GM12878 (cell line): ENCODE measurements at regions not wholly inside any gene's neighbourhood (a gene's known extent, or its start where the extent isn't known, plus 50 kb on each side); places are given as distances from the start of the nearest gene placed in this dataset.

ENCODE experiments used
- ATAC-seq: fragments of 200-7000 bp; cut with Tn5 transposase; 3 replicates; pipeline ENCODE4 v1.9.1; 2020; ENCODE audit warnings: mild to moderate bottlenecking, moderate library complexity
- BruUV-seq: library from RNA; stranded (reverse); fragments of 400-500 nt; replicated peaks from 2 replicates; lab custom pipeline; 2021; lab: Mats Ljungman, UMichigan
- CTCF ChIA-PET: fragments of 300-600 bp; sonication (Branson Sonifier 250); formaldehyde crosslinking; extraction: SDS; loops from one replicate; lab custom pipeline; 2021; ENCODE audit warnings: inconsistent platforms; lab: Yijun Ruan, JAX
- POLR2A ChIA-PET: fragments of 350-600 bp; formaldehyde crosslinking; extraction: SDS; loops from one replicate; lab custom pipeline; 2021; ENCODE audit warnings: inconsistent platforms; lab: Charles Lee
- RAD21 ChIA-PET: fragments of 300-600 bp; sonication (Branson Sonifier 250); formaldehyde crosslinking; loops from one replicate; lab custom pipeline; 2023; ENCODE audit warnings: antibody characterized with exemption; ENCODE audit not compliant: unreplicated experiment; lab: Charles Lee
- SMC1A ChIA-PET: fragments of 300-600 bp; sonication (Branson Sonifier 250); formaldehyde crosslinking; loops from one replicate; lab custom pipeline; 2023; ENCODE audit not compliant: unreplicated experiment, uncharacterized antibody; lab: Charles Lee
- DNase-seq: peaks from one replicate; pipeline ENCODE4 v3.0.0-alpha.2; 2011; ENCODE audit warnings: low read depth, low spot score
- FAIRE-seq: peaks from 3 replicates; lab custom pipeline; 2011; peaks lifted over from hg19 to GRCh38; lab: Jason Lieb, UNC
- H2AFZ ChIP-seq: 2 replicates; pipeline ENCODE4 v1.6.0; 2011; ENCODE audit warnings: low read depth, low read length, control low read depth; ENCODE audit not compliant: control insufficient read depth
- H3K27ac ChIP-seq: 2 replicates; pipeline ENCODE4 v1.5.1; 2011; ENCODE audit warnings: control low read depth; ENCODE audit not compliant: control insufficient read depth, insufficient read depth
- H3K27me3 ChIP-seq, 2 experiments: replicated peaks in 1 of 2; 2 replicates each; pipeline versions ENCODE4 v1.6.0 to v1.6.1; 2011; ENCODE audit warnings: low read length in 1 of 2; ENCODE audit not compliant: control insufficient read depth in 2 of 2, insufficient read depth in 2 of 2
- H3K36me3 ChIP-seq, 2 experiments: 2 replicates each; pipeline ENCODE4 v1.5.1; 2011; ENCODE audit warnings: low read length in 1 of 2; ENCODE audit not compliant: control insufficient read depth in 2 of 2, insufficient read depth in 2 of 2
- H3K4me1 ChIP-seq: 2 replicates; pipeline ENCODE4 v1.6.1; 2011; ENCODE audit warnings: mild to moderate bottlenecking, low read length, moderate library complexity, mixed read lengths; ENCODE audit not compliant: control insufficient read depth, insufficient read depth
- H3K4me2 ChIP-seq: 2 replicates; pipeline ENCODE4 v1.6.0; 2011; ENCODE audit warnings: control low read depth; ENCODE audit not compliant: control insufficient read depth, insufficient read depth
- H3K4me3 ChIP-seq: fragments of 200-600 bp; sonication (generic); 2 replicates; pipeline ENCODE4 v1.5.1; 2016
- H3K79me2 ChIP-seq: 2 replicates; pipeline ENCODE4 v1.6.0; 2011; ENCODE audit warnings: low read length; ENCODE audit not compliant: control insufficient read depth, insufficient read depth
- H3K9ac ChIP-seq: 2 replicates; pipeline ENCODE4 v1.8.0; 2011; ENCODE audit warnings: low read length, control low read depth, mixed read lengths; ENCODE audit not compliant: control insufficient read depth, insufficient read depth
- H3K9me3 ChIP-seq: replicated peaks from 3 replicates; pipeline ENCODE4 v1.5.1; 2011; ENCODE audit warnings: mild to moderate bottlenecking, low read length; ENCODE audit not compliant: control insufficient read depth, insufficient read depth
- H4K20me1 ChIP-seq: 2 replicates; pipeline ENCODE4 v1.6.0; 2011; ENCODE audit not compliant: control insufficient read depth, insufficient read depth
- ATF7 ChIP-seq: fragments of 450-650 bp; IDR thresholded peaks from 2 replicates; pipeline ENCODE4 v1.6.1; 2016; ENCODE audit warnings: low read depth, mild to moderate bottlenecking
- BHLHE40 ChIP-seq, 2 experiments: fragments of 450-650 bp in 1 of 2; IDR thresholded peaks; 2 replicates each; pipeline ENCODE4 v1.6.1; 2011 to 2017; ENCODE audit warnings: low read depth in 2 of 2, borderline replicate concordance in 1 of 2, improper control_type of control experiment in 1 of 2, low read length in 1 of 2, mild to moderate bottlenecking in 1 of 2
- CBX5 ChIP-seq: sonication (generic); IDR thresholded peaks from 2 replicates; pipeline ENCODE4 v1.6.1; 2016; ENCODE audit warnings: low read depth, moderate library complexity, mild to moderate bottlenecking, inconsistent platforms
- CEBPB ChIP-seq, 2 experiments: fragments of 150-350 bp in 1 of 2; IDR thresholded peaks; 2 replicates each; pipeline ENCODE4 v1.6.1; 2012 to 2014; ENCODE audit warnings: low read depth in 2 of 2, low read length in 2 of 2, borderline replicate concordance in 1 of 2, inconsistent platforms in 1 of 2
- FOXK2 ChIP-seq: fragments of 450-650 bp; IDR thresholded peaks from 2 replicates; pipeline ENCODE4 v1.6.1; 2017; ENCODE audit warnings: mild to moderate bottlenecking, moderate library complexity
- GATAD2B ChIP-seq: fragments of 450-650 bp; conservative IDR thresholded peaks from 2 replicates; pipeline ENCODE4 v1.6.1; 2017; ENCODE audit warnings: low read depth, mild to moderate bottlenecking, moderate library complexity
- IKZF2 ChIP-seq, 2 experiments: fragments of 450-650 bp; IDR thresholded peaks; 2 replicates each; pipeline ENCODE4 v1.6.1; 2017; ENCODE audit warnings: mild to moderate bottlenecking in 2 of 2, moderate library complexity in 2 of 2
- KDM1A ChIP-seq: fragments of 200-600 bp; sonication (generic); IDR thresholded peaks from 2 replicates; pipeline ENCODE4 v1.6.1; 2016; ENCODE audit warnings: borderline replicate concordance
- RAD21 ChIP-seq: IDR thresholded peaks from 2 replicates; pipeline ENCODE4 v1.6.1; 2011; ENCODE audit warnings: mild to moderate bottlenecking, low read depth, low read length, moderate library complexity; ENCODE audit not compliant: insufficient read depth
- SIX5 ChIP-seq: IDR thresholded peaks from 2 replicates; pipeline ENCODE4 v1.6.1; 2011; ENCODE audit warnings: mild to moderate bottlenecking, low read depth, low read length, moderate library complexity; ENCODE audit not compliant: severe bottlenecking
- TCF12 ChIP-seq: IDR thresholded peaks from 2 replicates; pipeline ENCODE4 v1.6.1; 2011; ENCODE audit warnings: low read depth, mild to moderate bottlenecking, low read length
- WGBS: methylation state at CpG from one replicate; pipeline ENCODE4 v1.1.6; 2016; ENCODE audit warnings: low lambda C conversion rate; ENCODE audit not compliant: insufficient replicate concordance, insufficient coverage; ENCODE audit errors: missing lambda C conversion rate; 5-methylcytosine and 5-hydroxymethylcytosine counted together
- in situ Hi-C: fragments of 300-500 bp; cut with MboI; formaldehyde crosslinking; loops from 9 replicates; pipeline ENCODE4 v1.14.3; 2018; ENCODE audit warnings: mixed read lengths
- intact Hi-C: fragments of 100-400 bp; cut with micrococcal nuclease; formaldehyde crosslinking; loops from one replicate; pipeline ENCODE4 v1.14.2; 2022; ENCODE audit not compliant: unreplicated experiment
- TF ChIP-seq, protein P1 (sequence below): IDR thresholded peaks from 2 replicates; pipeline ENCODE4 v1.6.1; 2012; ENCODE audit warnings: low read depth, low read length, improper control_type of control experiment
- TF ChIP-seq, protein P2 (sequence below): fragments of 450-650 bp; formaldehyde crosslinking; IDR thresholded peaks from 2 replicates; pipeline ENCODE4 v1.4.0; 2020; ENCODE audit warnings: mild to moderate bottlenecking, moderate library complexity
- TF ChIP-seq, protein P3 (sequence below): fragments of 450-650 bp; conservative IDR thresholded peaks from 2 replicates; pipeline ENCODE4 v1.6.1; 2017; ENCODE audit warnings: mild to moderate bottlenecking, moderate library complexity
- TF ChIP-seq, protein P4 (sequence below): IDR thresholded peaks from 2 replicates; pipeline ENCODE4 v1.6.1; 2012; ENCODE audit warnings: low read length, inconsistent platforms
- TF ChIP-seq, protein P5 (sequence below): IDR thresholded peaks from 2 replicates; pipeline ENCODE4 v1.6.1; 2011; ENCODE audit warnings: low read depth, mild to moderate bottlenecking, low read length, moderate library complexity, borderline replicate concordance; ENCODE audit errors: extremely low read depth

DNA sequence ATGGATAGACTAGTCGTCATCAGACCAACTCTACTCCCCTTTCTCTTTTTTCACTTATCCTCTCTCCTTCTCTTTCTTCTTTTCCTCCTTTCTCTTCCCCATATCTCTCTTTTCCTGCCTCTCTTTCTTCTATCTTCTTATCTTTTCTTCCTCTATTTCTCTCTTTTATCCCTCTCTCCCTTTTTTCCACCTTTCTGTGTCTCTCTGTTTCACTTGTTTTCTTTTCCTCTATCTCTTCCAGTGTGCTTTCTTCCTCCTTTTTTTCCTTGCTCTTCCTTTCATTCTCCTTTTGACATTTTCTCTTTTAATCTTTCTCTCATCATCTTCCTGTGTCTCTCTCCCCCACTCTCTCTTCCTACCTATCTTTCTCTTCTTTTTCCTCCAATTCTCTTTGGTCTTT lies 159.0 kb upstream of the PTGFR start:
- Histone ChIP-seq H3K36me3 (no peaks in the 10 kb centered on the region), H3K4me3 (no peak overlapping the region), H3K27me3 (no peaks in the 10 kb centered on the region), H3K4me1 (no peaks in the 10 kb centered on the region), H3K9me3 (no peaks in the 10 kb centered on the region), H3K4me2 (no peak overlapping the region), H2AFZ (no peak overlapping the region), H3K27ac (no peak overlapping the region), H4K20me1 (no peaks in the 10 kb centered on the region), H3K9ac (no peak overlapping the region), H3K79me2 (no peaks in the 10 kb centered on the region)
- RAD21 ChIA-PET = no interaction called here
- ATAC-seq (no peak), FAIRE-seq (no peak), DNase-seq (no peak)
- POLR2A ChIA-PET = no interaction called here
- WGBS = 0% methylated on average over 1 of the region's 1 CpG
- intact Hi-C loops = loop anchor here (5.0 kb wide), 1 partner anchor 184 kb away; no protein-coding TSS in a partner anchor
- SMC1A ChIA-PET = interaction anchor here (1.3 kb wide), 1 partner anchor 10 kb away, joined by 3 read pairs; no protein-coding TSS in a partner anchor
- CTCF ChIA-PET = interaction anchor here (1.1 to 3.2 kb wide), 3 partner anchors 187 to 344 kb away, joined by 3 to 10 read pairs (median 8); no protein-coding TSS in a partner anchor
- BruUV-seq = no TSS peak
- in situ Hi-C loops = no loop called here
- TF ChIP-seq SIX5 = no peak
- TF ChIP-seq, protein P1, sequence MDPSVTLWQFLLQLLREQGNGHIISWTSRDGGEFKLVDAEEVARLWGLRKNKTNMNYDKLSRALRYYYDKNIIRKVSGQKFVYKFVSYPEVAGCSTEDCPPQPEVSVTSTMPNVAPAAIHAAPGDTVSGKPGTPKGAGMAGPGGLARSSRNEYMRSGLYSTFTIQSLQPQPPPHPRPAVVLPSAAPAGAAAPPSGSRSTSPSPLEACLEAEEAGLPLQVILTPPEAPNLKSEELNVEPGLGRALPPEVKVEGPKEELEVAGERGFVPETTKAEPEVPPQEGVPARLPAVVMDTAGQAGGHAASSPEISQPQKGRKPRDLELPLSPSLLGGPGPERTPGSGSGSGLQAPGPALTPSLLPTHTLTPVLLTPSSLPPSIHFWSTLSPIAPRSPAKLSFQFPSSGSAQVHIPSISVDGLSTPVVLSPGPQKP = no peak
- no peak for TF ChIP-seq RAD21
- TF ChIP-seq IKZF2 (IDR thresholded peaks at IDR 0.05) = no peak
- TF ChIP-seq BHLHE40 (IDR thresholded peaks at IDR 0.05; ENCODE audit: borderline replicate concordance in 1 of 2, low read depth in 2 of 2, low read length in 1 of 2) = no peak
- no peak for TF ChIP-seq FOXK2
- no peak for TF ChIP-seq TCF12
- no peak for TF ChIP-seq CBX5
- TF ChIP-seq, protein P2, sequence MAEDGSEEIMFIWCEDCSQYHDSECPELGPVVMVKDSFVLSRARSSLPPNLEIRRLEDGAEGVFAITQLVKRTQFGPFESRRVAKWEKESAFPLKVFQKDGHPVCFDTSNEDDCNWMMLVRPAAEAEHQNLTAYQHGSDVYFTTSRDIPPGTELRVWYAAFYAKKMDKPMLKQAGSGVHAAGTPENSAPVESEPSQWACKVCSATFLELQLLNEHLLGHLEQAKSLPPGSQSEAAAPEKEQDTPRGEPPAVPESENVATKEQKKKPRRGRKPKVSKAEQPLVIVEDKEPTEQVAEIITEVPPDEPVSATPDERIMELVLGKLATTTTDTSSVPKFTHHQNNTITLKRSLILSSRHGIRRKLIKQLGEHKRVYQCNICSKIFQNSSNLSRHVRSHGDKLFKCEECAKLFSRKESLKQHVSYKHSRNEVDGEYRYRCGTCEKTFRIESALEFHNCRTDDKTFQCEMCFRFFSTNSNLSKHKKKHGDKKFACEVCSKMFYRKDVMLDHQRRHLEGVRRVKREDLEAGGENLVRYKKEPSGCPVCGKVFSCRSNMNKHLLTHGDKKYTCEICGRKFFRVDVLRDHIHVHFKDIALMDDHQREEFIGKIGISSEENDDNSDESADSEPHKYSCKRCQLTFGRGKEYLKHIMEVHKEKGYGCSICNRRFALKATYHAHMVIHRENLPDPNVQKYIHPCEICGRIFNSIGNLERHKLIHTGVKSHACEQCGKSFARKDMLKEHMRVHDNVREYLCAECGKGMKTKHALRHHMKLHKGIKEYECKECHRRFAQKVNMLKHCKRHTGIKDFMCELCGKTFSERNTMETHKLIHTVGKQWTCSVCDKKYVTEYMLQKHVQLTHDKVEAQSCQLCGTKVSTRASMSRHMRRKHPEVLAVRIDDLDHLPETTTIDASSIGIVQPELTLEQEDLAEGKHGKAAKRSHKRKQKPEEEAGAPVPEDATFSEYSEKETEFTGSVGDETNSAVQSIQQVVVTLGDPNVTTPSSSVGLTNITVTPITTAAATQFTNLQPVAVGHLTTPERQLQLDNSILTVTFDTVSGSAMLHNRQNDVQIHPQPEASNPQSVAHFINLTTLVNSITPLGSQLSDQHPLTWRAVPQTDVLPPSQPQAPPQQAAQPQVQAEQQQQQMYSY (CRISPR knock-in tag) = no peak
- TF ChIP-seq, protein P3, sequence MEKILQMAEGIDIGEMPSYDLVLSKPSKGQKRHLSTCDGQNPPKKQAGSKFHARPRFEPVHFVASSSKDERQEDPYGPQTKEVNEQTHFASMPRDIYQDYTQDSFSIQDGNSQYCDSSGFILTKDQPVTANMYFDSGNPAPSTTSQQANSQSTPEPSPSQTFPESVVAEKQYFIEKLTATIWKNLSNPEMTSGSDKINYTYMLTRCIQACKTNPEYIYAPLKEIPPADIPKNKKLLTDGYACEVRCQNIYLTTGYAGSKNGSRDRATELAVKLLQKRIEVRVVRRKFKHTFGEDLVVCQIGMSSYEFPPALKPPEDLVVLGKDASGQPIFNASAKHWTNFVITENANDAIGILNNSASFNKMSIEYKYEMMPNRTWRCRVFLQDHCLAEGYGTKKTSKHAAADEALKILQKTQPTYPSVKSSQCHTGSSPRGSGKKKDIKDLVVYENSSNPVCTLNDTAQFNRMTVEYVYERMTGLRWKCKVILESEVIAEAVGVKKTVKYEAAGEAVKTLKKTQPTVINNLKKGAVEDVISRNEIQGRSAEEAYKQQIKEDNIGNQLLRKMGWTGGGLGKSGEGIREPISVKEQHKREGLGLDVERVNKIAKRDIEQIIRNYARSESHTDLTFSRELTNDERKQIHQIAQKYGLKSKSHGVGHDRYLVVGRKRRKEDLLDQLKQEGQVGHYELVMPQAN = no peak
- TF ChIP-seq, protein P4, sequence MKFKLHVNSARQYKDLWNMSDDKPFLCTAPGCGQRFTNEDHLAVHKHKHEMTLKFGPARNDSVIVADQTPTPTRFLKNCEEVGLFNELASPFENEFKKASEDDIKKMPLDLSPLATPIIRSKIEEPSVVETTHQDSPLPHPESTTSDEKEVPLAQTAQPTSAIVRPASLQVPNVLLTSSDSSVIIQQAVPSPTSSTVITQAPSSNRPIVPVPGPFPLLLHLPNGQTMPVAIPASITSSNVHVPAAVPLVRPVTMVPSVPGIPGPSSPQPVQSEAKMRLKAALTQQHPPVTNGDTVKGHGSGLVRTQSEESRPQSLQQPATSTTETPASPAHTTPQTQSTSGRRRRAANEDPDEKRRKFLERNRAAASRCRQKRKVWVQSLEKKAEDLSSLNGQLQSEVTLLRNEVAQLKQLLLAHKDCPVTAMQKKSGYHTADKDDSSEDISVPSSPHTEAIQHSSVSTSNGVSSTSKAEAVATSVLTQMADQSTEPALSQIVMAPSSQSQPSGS = no peak
- TF ChIP-seq GATAD2B = no peak
- TF ChIP-seq, protein P5, sequence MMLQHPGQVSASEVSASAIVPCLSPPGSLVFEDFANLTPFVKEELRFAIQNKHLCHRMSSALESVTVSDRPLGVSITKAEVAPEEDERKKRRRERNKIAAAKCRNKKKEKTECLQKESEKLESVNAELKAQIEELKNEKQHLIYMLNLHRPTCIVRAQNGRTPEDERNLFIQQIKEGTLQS = no peak
- no peak for TF ChIP-seq KDM1A
- no peak for TF ChIP-seq ATF7
- TF ChIP-seq CEBPB (IDR thresholded peaks at IDR 0.05; ENCODE audit: borderline replicate concordance in 1 of 2, low read depth in 2 of 2, low read length in 2 of 2) = no peak
